ENCODE measurements at regions not wholly inside any gene's neighbourhood (a gene's known extent, or its start where the extent isn't known, plus 50 kb on each side); places are given as distances from the start of the nearest gene placed in this dataset.

GRCh38 chr20:55058938-55059337 is 583.5 kb downstream of the DOK5 start:
- H3K4me3 ChIP-seq (ENCODE audit: low read depth, low read length) = no peak overlapping the region
- no peak for DNase-seq (ENCODE audit: low read depth)
- no peak for TF ChIP-seq POLR2A (IDR thresholded peaks at IDR 0.05; ENCODE audit: extremely low read depth, insufficient read length)
- TF ChIP-seq CTCF (IDR thresholded peaks at IDR 0.05; ENCODE audit: low read depth, low read length) = no peak
- no peak for TF ChIP-seq MAX (IDR thresholded peaks at IDR 0.05; ENCODE audit: low read depth, low read length)
- TF ChIP-seq MYC (IDR thresholded peaks at IDR 0.05; ENCODE audit: low read depth, low read length) = no peak

GRCh38 chr20:55057779-55058415 is 582.5 kb downstream of the DOK5 start:
- no peak overlapping the region for H3K4me3 ChIP-seq (ENCODE audit: low read depth, low read length)
- no peak for DNase-seq (ENCODE audit: low read depth)
- no peak for TF ChIP-seq POLR2A (IDR thresholded peaks at IDR 0.05; ENCODE audit: extremely low read depth, insufficient read length)
- TF ChIP-seq CTCF (IDR thresholded peaks at IDR 0.05; ENCODE audit: low read depth, low read length) = peak; percentile 36

GRCh38 chr20:55054453-55054852 is 579.1 kb downstream of the DOK5 start:
- H3K4me3 ChIP-seq (ENCODE audit: low read depth, low read length) = no peak overlapping the region
- DNase-seq (ENCODE audit: low read depth) = no peak
- TF ChIP-seq POLR2A (IDR thresholded peaks at IDR 0.05; ENCODE audit: extremely low read depth, insufficient read length) = no peak
- TF ChIP-seq MAX (IDR thresholded peaks at IDR 0.05; ENCODE audit: low read depth, low read length) = no peak
- no peak for TF ChIP-seq CTCF (IDR thresholded peaks at IDR 0.05; ENCODE audit: low read depth, low read length)
- TF ChIP-seq MYC (IDR thresholded peaks at IDR 0.05; ENCODE audit: low read depth, low read length) = no peak

- no peak for DNase-seq (ENCODE audit: low read depth)
- no peak overlapping the region for H3K4me3 ChIP-seq (ENCODE audit: low read depth, low read length)
- TF ChIP-seq MYC (IDR thresholded peaks at IDR 0.05; ENCODE audit: low read depth, low read length) (no peak), POLR2A (IDR thresholded peaks at IDR 0.05; ENCODE audit: extremely low read depth, insufficient read length) (no peak), MAX (IDR thresholded peaks at IDR 0.05; ENCODE audit: low read depth, low read length) (no peak), CTCF (IDR thresholded peaks at IDR 0.05; ENCODE audit: low read depth, low read length) (no peak)
These were observed 578.0 kb downstream of the DOK5 start for GRCh38 chr20:55053389-55053788.

GRCh38 chr20:55052459-55052858 is 577.1 kb downstream of the DOK5 start:
- H3K4me3 ChIP-seq (ENCODE audit: low read depth, low read length) = no peak overlapping the region
- DNase-seq (ENCODE audit: low read depth) = no peak
- no peak for TF ChIP-seq MYC (IDR thresholded peaks at IDR 0.05; ENCODE audit: low read depth, low read length)
- no peak for TF ChIP-seq MAX (IDR thresholded peaks at IDR 0.05; ENCODE audit: low read depth, low read length)
- no peak for TF ChIP-seq CTCF (IDR thresholded peaks at IDR 0.05; ENCODE audit: low read depth, low read length)
- TF ChIP-seq POLR2A (IDR thresholded peaks at IDR 0.05; ENCODE audit: extremely low read depth, insufficient read length) = no peak

GRCh38 chr20:55038684-55039083 is 563.3 kb downstream of the DOK5 start:
- no peak for TF ChIP-seq POLR2A (IDR thresholded peaks at IDR 0.05; ENCODE audit: extremely low read depth, insufficient read length)
- no peak for TF ChIP-seq CTCF (IDR thresholded peaks at IDR 0.05; ENCODE audit: low read depth, low read length)
- H3K4me3 ChIP-seq (ENCODE audit: low read depth, low read length) = no peak overlapping the region

More at GRCh38 chr20:55038684-55039083, 563.3 kb downstream of the DOK5 start:
- no peak for DNase-seq (ENCODE audit: low read depth)
